Mammary epithelial cell (primary cell): ENCODE measurements at regions not wholly inside any gene's neighbourhood (a gene's known extent, or its start where the extent isn't known, plus 50 kb on each side); places are given as distances from the start of the nearest gene placed in this dataset.

ENCODE experiments used
- CTCF ChIP-seq, 2 donors: IDR thresholded peaks in 1 of 2; conservative IDR thresholded peaks in 1 of 2; 2 replicates each; pipeline ENCODE4 v1.5.1; 2011 to 2012; ENCODE audit warnings: inconsistent platforms in 2 of 2, low read length in 2 of 2, mild to moderate bottlenecking in 2 of 2, control low read depth in 1 of 2, low read depth in 1 of 2; ENCODE audit not compliant: insufficient read depth in 1 of 2; ENCODE audit errors: extremely low read depth in 1 of 2
- EZH2 ChIP-seq: IDR thresholded peaks from 2 replicates; pipeline ENCODE4 v1.6.1; 2012; ENCODE audit warnings: low read length, inconsistent platforms, borderline replicate concordance

GRCh38 chr1:187977298-187977697, 1148.5 kb downstream of the PLA2G4A start:
- TF ChIP-seq CTCF (conservative IDR thresholded peaks at IDR 0.05 in 1 of 2, IDR thresholded peaks at IDR 0.05 in 1 of 2; ENCODE audit: extremely low read depth in 1 of 2, insufficient read depth in 1 of 2, low read depth in 1 of 2, low read length in 2 of 2) (no peak), EZH2 (no peak)
